H1 (cell line): ENCODE measurements at regions not wholly inside any gene's neighbourhood (a gene's known extent, or its start where the extent isn't known, plus 50 kb on each side); places are given as distances from the start of the nearest gene placed in this dataset.

ENCODE experiments used
- CEBPB ChIP-seq: IDR thresholded peaks from 2 replicates; pipeline ENCODE4 v1.6.1; 2012; ENCODE audit warnings: low read depth, low read length
- EZH2 ChIP-seq: fragments of 200-600 bp; sonication (generic); IDR thresholded peaks from 2 replicates; pipeline ENCODE4 v1.7.1; 2012; ENCODE audit warnings: low read depth, mild to moderate bottlenecking, moderate library complexity, low read length, inconsistent platforms; ENCODE audit not compliant: severe bottlenecking
- POLR2A ChIP-seq, 2 experiments: IDR thresholded peaks; 1 replicate in 1 of 2; 2 replicates in 1 of 2; pipeline ENCODE4 v1.6.1; 2011; ENCODE audit warnings: low read depth in 2 of 2, low read length in 2 of 2, mild to moderate bottlenecking in 2 of 2; ENCODE audit errors: control extremely low read depth in 1 of 2
- RFX5 ChIP-seq: IDR thresholded peaks from 2 replicates; pipeline ENCODE4 v1.6.1; 2011; ENCODE audit warnings: low read depth, low read length, improper control_type of control experiment, borderline replicate concordance
- TEAD4 ChIP-seq: IDR thresholded peaks from 2 replicates; pipeline ENCODE4 v1.6.1; 2012; ENCODE audit warnings: low read depth, low read length, inconsistent platforms, mixed read lengths
- TF ChIP-seq, protein P1 (sequence below), 3 experiments: IDR thresholded peaks; 1 replicate in 2 of 3; 2 replicates in 1 of 3; pipeline versions ENCODE4 v1.5.1 to v1.6.1; 2011; ENCODE audit warnings: low read length in 3 of 3, mild to moderate bottlenecking in 3 of 3, inconsistent platforms in 2 of 3, low read depth in 1 of 3, moderate library complexity in 1 of 3; ENCODE audit not compliant: insufficient read depth in 1 of 3; ENCODE audit errors: control extremely low read depth in 1 of 3
- TF ChIP-seq, protein P2 (sequence below): fragments of 300-600 bp; sonication (generic); IDR thresholded peaks from 2 replicates; pipeline ENCODE4 v1.7.1; 2012; ENCODE audit warnings: low read length, moderate library complexity, mild to moderate bottlenecking, inconsistent platforms; ENCODE audit not compliant: insufficient replicate concordance

DNA sequence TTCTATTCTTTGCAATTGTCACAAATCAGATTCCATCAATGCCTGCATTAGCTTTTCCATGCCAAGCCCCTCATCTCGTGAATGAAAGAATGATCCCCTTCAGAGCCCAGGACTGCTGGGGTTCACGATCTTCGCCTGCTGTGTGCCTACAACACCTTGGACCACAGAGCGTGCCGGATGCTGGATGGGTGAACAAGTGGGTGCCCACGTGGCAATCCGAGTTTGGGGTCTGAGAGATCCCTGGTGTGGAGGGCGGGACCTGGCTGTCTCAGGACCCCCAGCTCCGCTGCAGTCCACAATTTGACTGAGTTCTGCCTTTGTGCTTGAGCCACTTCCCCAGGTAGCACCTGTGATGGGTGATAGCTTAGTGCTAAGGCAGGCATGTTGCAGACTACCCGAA lies 317.0 kb downstream of the GALR1 start:
- TF ChIP-seq EZH2 (no peak), POLR2A (IDR thresholded peaks at IDR 0.05; ENCODE audit: control extremely low read depth in 1 of 2, low read depth in 2 of 2, low read length in 2 of 2) (no peak), CEBPB (no peak), RFX5 (no peak), TEAD4 (no peak)
- TF ChIP-seq, protein P1, sequence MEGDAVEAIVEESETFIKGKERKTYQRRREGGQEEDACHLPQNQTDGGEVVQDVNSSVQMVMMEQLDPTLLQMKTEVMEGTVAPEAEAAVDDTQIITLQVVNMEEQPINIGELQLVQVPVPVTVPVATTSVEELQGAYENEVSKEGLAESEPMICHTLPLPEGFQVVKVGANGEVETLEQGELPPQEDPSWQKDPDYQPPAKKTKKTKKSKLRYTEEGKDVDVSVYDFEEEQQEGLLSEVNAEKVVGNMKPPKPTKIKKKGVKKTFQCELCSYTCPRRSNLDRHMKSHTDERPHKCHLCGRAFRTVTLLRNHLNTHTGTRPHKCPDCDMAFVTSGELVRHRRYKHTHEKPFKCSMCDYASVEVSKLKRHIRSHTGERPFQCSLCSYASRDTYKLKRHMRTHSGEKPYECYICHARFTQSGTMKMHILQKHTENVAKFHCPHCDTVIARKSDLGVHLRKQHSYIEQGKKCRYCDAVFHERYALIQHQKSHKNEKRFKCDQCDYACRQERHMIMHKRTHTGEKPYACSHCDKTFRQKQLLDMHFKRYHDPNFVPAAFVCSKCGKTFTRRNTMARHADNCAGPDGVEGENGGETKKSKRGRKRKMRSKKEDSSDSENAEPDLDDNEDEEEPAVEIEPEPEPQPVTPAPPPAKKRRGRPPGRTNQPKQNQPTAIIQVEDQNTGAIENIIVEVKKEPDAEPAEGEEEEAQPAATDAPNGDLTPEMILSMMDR (IDR thresholded peaks at IDR 0.05; ENCODE audit: control extremely low read depth in 1 of 3, insufficient read depth in 1 of 3, low read depth in 1 of 3, low read length in 3 of 3) = no peak
- TF ChIP-seq, protein P2, sequence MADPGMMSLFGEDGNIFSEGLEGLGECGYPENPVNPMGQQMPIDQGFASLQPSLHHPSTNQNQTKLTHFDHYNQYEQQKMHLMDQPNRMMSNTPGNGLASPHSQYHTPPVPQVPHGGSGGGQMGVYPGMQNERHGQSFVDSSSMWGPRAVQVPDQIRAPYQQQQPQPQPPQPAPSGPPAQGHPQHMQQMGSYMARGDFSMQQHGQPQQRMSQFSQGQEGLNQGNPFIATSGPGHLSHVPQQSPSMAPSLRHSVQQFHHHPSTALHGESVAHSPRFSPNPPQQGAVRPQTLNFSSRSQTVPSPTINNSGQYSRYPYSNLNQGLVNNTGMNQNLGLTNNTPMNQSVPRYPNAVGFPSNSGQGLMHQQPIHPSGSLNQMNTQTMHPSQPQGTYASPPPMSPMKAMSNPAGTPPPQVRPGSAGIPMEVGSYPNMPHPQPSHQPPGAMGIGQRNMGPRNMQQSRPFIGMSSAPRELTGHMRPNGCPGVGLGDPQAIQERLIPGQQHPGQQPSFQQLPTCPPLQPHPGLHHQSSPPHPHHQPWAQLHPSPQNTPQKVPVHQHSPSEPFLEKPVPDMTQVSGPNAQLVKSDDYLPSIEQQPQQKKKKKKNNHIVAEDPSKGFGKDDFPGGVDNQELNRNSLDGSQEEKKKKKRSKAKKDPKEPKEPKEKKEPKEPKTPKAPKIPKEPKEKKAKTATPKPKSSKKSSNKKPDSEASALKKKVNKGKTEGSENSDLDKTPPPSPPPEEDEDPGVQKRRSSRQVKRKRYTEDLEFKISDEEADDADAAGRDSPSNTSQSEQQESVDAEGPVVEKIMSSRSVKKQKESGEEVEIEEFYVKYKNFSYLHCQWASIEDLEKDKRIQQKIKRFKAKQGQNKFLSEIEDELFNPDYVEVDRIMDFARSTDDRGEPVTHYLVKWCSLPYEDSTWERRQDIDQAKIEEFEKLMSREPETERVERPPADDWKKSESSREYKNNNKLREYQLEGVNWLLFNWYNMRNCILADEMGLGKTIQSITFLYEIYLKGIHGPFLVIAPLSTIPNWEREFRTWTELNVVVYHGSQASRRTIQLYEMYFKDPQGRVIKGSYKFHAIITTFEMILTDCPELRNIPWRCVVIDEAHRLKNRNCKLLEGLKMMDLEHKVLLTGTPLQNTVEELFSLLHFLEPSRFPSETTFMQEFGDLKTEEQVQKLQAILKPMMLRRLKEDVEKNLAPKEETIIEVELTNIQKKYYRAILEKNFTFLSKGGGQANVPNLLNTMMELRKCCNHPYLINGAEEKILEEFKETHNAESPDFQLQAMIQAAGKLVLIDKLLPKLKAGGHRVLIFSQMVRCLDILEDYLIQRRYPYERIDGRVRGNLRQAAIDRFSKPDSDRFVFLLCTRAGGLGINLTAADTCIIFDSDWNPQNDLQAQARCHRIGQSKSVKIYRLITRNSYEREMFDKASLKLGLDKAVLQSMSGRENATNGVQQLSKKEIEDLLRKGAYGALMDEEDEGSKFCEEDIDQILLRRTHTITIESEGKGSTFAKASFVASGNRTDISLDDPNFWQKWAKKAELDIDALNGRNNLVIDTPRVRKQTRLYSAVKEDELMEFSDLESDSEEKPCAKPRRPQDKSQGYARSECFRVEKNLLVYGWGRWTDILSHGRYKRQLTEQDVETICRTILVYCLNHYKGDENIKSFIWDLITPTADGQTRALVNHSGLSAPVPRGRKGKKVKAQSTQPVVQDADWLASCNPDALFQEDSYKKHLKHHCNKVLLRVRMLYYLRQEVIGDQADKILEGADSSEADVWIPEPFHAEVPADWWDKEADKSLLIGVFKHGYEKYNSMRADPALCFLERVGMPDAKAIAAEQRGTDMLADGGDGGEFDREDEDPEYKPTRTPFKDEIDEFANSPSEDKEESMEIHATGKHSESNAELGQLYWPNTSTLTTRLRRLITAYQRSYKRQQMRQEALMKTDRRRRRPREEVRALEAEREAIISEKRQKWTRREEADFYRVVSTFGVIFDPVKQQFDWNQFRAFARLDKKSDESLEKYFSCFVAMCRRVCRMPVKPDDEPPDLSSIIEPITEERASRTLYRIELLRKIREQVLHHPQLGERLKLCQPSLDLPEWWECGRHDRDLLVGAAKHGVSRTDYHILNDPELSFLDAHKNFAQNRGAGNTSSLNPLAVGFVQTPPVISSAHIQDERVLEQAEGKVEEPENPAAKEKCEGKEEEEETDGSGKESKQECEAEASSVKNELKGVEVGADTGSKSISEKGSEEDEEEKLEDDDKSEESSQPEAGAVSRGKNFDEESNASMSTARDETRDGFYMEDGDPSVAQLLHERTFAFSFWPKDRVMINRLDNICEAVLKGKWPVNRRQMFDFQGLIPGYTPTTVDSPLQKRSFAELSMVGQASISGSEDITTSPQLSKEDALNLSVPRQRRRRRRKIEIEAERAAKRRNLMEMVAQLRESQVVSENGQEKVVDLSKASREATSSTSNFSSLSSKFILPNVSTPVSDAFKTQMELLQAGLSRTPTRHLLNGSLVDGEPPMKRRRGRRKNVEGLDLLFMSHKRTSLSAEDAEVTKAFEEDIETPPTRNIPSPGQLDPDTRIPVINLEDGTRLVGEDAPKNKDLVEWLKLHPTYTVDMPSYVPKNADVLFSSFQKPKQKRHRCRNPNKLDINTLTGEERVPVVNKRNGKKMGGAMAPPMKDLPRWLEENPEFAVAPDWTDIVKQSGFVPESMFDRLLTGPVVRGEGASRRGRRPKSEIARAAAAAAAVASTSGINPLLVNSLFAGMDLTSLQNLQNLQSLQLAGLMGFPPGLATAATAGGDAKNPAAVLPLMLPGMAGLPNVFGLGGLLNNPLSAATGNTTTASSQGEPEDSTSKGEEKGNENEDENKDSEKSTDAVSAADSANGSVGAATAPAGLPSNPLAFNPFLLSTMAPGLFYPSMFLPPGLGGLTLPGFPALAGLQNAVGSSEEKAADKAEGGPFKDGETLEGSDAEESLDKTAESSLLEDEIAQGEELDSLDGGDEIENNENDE = no peak
